ENCODE measurements at regions not wholly inside any gene's neighbourhood (a gene's known extent, or its start where the extent isn't known, plus 50 kb on each side); places are given as distances from the start of the nearest gene placed in this dataset.
"Not testable (repeated sequence)": the region's sequence is repeated elsewhere in the genome, so short reads cannot be mapped to it uniquely, and the experiment has no call there.

DNA sequence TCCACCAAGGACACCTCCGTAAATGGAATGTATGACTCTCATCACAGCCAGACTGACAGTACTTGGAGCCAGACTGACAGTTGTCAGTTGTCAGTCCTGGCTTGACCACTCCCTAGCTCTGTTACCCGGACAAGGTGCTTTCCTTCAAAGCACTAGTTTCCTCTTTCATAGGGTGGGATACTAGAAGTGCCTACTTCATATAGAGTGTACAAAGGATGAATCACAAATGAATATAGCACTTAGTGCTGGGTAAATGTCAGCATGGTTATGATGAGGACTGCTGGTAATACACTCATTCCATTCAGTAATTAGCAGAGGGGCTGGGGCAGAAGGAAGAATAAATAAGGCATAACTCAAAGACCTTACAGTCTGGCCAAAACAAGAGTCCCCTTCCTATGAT is 91.4 kb downstream of the ARL4C start:
- no peak for DNase-seq

DNA sequence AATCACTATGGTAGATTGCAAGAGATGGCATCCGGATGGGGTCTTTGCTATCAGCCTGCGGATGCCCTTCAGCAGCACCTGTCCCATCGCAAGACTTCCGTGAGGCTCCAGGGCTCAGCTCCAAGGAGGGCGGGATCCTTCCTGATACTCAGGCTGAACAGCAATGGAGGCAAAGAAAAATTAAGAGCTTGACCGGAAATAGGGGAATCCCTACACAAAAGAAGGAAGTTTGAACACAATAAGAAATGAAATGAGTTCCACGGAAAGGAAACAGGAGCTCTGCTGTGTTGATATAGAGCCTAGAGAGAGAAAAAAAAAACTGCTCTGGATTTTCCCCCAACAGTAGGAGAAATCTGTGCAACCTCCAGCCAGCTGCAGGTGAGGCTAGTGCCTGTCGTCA is 91.9 kb downstream of the ARL4C start:
- peak; percentile 31 to 37 for DNase-seq

DNA sequence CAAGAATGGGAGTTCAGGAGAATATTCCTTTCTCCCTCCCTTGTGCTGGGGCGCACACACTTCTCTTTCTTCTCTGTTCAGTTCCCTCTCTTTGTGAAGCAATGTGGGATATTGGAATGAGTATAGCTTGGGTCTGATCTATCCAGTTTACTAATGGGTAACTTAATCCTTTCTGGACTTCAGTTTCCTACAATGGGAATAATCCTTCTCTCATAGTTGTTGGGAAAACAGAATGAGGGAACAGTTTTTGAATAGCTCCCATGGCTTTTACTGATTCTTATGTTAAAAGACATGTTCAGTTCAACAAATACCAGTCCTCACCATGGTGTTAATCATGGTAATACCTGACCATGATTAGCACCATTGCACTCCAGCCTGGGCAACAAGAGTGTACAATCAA is 93.1 kb downstream of the ARL4C start:
- DNase-seq, result no peak

DNA sequence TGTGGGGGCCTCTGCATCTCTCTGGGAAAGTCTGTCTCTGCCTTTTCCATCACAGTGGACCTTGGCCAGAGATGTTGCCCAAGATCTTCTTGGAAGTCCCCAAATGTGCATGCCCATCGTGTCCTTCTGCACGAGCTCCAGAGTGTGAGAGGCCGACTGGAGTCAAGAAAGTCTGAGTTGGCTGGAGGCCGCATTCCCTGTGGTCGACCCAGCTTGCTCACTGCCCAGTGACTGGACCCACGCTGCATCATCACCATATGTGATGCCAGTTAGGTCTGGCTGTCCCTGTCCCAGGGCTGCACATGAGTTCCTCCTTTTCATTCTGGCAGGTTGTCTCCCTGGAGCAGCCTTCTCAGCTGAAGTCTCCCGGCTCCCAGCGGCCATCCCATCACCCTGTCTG is 93.8 kb downstream of the ARL4C start:
- no peak for DNase-seq

DNA sequence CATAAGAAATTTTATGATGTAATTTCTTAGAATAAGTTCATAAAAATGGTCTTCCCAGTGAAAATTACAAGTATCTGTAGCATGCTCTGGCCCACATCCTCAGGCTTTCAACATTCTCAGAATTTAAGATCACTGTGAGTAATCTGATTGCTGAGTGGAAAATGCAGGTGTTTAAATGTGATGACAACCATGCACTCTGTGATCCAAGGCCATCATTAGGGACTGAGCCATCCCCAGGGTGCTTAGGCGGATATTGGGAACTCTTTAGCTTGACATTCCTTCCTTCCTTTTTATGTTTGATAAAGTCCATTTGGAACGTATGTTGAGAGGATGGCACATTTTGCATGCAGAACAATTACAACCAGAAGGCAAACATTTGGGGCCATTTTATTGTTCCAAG is 95.5 kb downstream of the ARL4C start:
- no peak for DNase-seq

DNA sequence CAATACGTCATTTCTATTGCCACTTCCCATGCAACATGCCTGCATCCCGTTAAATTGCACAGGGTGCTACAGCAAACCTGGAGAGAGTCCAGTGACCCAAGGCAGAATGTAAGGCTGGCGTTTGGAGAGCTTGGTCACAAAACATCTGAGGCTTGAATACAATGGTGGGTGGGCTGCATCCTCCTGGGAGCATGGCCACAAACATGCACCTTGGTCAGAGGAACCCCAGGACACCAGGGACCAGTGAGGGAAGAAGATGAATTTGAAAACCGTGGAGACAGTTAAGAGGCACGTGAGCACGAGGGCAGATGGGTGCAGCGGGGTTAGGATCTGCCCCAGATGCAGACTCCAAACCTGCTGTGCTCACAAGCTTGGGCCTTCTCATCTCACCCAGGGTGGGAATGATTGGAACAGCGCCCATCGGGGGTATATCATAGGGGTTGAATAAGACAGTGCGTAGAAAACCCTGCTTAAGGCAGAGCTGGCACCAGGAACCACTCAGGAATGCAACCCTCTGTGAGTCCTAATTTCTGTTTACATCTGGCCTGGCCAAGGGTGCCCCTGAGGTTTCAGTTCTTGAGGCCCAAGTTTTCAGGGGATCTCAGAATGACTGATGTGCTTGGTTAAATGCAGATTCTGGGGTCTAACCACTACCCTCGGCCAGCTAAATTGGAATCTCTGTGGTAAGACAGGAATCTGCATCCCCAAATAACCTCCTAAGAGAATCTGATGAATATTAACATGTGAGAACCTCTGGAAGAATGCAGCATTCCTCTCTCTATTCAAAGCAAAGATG is 97.2 kb downstream of the ARL4C start:
- DNase-seq, result no peak

DNA sequence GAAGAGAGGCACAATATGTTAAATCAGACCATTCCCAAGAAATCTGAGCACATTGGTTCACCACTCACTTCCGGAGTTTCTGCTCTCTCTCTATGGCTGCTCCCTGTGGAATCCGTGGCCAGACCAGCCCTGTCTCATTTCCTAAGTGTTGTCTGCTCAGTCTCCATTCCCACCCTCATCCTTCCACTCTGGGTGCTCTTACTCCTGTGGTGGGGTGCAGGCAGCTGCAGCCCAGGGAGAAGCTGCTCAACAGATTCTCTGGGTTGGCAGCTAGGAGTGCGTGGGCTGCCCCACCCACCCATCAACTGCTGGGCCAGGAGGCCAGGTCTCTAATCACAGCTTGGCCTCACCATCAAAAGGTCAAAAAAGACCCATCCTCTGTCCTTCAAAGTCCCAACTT is 98.3 kb downstream of the ARL4C start:
- no peak for DNase-seq

DNA sequence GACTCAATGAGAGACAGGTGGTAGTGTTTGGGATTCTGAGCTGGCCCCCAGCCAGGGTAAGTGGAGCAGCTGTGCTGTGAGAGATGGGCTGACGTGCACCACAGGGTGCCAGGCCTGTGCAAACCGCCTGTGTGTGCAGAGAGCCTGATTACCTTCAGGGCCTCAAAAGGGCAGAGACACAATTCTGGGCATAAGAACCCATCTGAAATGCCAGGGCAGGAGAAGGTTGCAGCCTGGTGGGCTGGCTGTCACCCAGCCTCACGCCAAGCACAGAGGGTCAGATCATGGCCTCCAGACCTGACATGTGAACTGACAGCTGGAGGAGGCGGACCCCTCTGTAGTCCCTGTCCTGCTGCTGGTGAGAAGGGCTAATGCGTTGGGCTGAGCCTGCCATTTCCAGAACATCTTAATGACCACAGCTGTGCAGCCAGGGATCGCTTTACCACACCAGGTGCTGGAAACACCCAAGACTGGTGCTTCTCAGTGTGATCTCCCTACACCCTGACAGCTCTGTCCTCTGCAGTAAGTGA is 100.9 kb downstream of the ARL4C start:
- no peak for DNase-seq

DNA sequence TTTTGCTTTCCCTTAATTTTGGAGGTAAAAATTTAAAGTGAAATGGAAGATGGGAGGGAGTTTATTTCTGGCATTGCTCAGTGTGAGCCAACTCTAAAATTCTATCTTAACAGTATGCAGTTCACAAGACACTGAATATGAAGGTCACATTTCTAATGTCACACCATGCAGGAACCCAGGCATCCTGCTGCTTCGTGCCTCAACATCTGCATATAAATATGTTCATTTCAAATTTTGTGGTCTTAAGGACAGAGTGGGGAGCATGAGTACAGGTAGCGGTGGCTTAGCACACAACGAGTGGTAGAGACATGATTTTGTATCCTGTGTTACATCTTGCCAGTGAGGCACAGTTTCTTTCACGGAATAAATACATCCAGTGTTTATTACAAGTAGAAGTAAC is 102.4 kb downstream of the ARL4C start:
- no peak for DNase-seq

DNA sequence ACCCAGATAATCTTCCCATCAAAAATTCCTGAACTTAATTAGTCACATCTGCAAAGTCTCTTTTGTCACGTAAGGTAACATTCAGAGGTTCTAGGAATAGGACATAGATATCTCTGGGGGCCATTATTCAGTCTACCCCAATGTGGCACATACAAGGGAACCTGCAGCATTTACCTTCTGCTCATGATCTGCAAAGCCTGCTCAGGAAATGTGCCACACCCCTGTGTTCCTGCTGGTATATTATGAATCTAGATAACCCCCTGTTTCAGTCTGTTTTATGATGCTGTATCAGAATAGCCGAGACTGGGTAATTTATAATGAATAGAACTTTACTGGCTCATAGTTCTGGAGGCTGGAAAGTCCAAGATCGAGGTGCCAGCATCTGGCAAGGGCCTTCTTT is 103.5 kb downstream of the ARL4C start:
- no peak for DNase-seq

DNA sequence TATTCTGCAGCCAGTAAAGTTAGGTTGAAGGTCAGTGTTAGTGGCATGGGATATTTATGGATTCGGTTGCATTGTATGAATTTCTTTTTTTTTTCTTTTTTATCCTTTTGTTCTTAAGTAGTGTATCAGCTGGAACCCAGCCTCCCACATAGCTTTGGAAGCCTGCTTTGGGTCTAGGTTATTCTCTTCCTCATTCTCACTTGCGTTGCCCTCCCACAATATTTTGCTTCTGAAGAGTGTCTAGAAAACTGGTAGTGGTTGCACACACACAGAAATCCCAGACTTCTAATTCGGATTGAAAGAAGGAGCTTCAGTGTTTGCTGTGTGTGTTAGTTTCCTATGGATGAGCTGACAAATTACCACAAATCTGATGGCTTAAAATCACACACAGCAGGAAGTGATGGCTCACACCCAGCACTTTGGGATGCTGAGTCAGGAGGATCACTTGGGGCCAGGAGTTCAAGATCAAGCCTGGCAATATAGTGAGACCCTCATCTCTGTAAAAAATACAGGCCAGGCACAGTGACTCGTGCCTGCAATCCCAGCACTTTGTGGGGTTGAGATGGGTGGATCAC is 104.8 kb downstream of the ARL4C start:
- peak; percentile 14 to 35 for DNase-seq

DNA sequence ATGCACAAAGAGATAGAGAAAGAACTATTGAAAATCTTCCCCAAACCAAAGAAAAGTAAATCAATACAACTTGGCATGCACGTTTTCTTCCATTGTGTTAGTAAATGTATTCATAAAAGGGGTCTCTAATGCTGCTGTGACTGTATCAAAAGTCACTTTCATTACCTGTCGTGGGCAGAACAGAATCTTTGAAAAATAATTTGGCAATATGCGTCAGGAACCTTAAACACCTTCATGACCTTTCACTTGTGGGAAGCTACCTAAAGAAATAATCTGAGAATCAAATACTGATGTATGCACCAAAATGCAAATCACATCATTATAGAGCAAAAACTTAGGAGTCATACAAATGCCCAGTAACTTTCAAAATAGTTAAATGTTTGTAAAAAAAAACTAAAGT is 105.3 kb downstream of the ARL4C start:
- no peak for DNase-seq

DNA sequence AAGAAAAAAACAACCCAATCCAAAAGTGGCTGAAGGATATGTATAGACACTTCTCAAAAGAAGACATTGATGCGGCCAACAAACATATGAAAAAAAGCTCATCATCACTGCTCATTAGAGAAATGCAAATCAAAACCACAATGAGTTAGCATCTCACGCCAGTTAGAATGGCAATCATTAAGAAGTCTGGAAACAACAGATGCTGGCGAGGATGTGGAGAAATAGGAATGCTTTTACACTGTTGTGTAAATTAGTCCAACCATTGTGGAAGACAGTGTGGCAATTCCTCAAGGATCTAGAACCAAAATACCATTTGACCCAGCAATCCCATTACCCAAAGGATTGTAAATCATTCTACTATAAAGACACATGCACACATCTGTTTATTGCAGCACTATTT is 107.2 kb downstream of the ARL4C start:
- not testable (repeated sequence) for DNase-seq

DNA sequence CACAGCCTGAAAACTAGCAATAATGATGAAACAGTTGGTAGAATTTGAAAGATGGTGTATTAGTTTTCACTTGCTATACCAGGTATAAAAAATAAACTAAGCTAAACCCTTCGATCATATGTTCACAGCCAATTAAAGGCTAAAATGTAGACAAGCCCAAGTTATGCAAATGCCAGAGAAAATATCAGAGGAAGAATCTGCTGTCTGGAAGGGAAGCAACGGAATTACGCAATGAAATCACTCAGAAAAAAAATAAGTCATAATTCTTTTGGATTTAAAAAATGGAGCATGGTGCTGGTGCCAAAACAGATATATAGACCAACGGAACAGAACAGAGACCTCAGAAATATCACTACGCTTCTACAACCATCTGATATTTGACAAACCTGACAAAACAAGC is 108.3 kb downstream of the ARL4C start:
- peak in 1 of 2 donors; percentile 17 for DNase-seq

DNA sequence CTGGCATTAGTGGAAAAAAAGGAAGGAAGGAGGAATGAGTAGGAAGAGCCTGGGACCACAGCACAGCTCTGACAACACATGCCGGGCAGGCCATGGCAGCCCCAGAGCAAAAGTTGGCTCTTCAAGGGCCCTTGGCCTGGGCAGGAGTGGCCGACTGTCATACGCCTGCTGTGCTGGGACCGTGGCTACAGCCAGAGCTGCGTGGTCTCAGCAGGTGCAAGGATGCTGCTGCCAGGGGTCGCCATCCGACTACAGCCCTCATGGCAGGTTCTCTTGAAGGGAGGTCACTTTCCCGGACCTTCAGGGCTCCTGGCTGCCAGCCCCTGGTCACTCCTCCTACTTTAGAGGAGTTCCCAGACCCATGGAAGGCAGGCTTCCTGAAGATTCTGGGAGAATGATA is 109.9 kb downstream of the ARL4C start:
- DNase-seq, result no peak

DNA sequence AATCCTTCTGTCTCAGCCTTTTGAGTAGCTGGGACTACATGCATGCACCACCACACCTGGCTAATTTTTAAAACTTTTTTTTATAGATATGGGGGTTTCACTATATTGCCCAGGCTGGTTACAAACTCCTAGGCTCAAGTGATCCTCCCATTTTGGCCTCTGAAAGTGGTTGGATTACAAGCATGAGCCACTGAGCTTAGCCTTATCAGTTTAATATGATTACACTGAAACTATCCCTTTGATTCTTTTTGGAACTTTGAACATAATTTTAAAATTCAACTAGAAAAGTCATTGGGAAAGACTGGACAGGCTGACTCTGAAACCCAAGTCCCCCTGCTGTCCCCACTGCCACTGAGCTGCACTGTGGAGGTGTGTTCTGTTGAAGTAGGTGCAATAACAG is 114.8 kb downstream of the ARL4C start:
- DNase-seq, result no peak

DNA sequence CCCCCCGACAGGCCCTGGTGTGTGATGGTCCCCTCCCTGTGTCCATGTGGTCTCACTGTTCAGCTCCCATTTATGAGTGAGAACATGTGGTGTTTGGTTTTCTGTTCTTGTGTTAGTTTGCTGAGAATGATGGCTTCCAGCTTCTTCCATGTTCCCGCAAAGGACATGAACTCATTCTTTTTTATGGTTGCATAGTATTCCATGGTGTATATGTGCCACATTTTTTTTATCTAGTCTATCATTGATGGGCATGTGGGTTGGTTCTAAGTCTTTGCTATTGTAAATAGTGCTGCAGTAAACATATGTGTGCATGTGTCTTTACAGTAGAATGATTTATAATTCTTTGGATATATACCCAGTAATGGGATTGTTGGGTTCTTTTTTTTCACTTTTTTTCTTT is 117.9 kb downstream of the ARL4C start:
- DNase-seq, result not testable (repeated sequence)

DNA sequence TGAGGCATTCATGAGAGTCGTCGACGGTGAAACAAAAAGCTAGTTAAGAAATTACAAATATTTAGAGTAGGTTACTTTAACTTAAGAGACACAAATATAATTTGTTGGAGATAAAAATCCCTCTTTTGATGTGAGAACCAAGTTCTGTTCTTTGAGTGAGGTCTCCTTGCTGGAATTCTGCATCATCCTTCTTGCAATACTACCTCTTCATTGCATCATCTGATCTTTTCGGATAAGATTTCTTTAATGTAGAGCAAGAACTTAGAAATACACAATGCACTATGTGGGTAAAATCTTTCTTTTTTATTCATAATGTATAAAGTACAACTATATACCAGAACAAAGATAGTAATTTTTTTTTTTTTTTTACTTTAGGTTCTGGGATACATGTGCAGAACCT is 118.4 kb downstream of the ARL4C start:
- DNase-seq, result no peak

DNA sequence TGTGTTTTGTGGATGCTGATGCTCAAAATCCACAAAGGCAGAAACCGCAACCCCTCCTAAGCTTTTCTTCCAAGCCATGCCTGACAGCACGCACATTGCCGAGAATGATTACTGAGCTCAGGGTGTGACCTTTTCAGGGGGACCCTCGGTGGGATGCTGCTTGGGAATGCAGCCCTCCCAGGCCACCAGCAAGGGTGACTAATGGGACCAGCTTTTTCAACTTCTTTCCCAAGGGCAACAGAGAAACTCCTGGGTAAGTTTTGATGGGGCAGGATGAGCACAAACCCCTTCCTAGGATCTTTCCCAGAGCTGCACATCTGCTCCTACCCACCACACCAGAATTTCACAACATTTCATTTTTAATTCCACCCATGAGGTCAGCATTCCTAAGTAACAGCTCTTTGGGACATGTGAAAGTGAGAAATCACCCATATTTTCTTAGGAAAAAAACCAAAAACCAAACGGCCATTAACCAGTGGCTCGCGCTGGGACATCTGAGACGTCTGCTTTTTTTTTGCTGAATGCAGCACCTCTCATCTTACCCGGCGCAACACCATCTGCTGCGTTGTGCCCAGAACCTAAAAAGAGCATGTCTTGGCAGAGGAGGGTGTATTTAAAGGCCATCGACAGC is 119.0 kb downstream of the ARL4C start:
- DNase-seq, result no peak

DNA sequence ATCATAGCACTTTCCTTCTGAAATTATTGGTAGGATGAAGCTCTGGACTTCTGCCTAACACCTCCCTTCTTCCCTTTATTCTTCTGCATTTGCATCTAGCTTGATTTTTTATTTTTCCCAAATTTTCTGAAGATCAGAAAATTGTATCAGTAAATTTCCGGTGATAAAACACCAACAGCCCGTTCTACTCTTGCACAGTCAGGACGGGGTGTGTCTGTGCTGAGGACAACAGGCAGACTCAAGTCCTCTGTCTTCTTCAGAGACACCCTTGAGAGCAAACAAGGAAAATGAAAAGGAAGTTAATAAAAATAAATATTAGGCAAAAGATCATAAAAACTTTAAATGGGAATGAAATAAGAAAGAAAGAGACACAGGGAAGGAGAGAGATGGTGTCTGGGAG is 120.7 kb downstream of the ARL4C start:
- DNase-seq, result no peak

DNA sequence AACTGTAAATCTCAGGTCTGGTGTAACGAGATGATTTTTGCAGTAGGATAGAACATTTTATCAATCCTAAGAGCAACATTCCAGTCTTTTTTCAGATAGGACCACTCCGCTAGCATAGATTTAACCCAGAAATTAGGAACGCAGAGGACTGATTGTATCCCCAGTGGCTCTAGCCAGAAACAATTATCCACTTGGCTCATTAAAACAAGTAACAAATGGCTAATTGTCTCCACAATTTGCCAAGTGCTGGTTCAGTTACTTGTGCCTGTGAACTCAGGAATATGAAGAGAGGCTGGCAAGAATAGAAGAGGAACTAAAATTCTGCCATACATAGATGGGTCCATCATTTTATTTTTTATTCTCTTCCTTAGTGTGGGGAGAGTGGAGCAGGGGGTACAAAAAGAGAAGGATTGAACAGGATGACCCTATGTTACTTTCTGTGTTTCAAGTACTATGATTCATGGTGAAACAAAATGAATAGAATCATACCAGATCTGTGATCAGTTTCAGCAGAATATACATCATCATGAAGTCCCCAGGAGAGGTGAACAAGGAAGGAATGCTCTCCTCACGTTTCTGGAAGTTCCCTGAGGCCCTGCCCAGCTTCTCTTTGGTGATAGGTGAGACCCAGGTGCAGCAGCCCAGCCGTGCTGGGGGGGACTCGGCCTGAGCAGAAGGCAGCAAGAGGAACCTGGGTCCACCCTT is 121.6 kb downstream of the ARL4C start:
- no peak for DNase-seq

DNA sequence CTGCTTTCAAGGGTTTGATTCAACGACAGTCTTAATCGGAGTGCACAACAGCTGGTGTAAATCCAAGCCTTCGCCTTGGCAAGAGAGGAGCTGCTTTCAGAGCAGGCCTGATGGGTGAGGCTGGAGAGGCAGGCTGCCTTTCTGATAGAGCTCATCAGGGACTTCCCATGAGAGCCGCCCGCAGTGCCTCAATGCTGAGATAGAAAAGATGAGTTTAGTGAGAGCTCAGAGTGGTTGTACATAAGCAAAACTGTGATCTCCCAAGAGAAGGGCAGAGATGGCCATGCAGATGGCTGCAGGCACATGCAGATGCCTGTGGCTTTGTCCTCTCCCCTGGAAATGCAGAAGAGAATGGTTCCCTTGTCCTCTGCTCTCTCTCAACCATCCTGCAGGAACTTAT is 122.1 kb downstream of the ARL4C start:
- no peak for DNase-seq

DNA sequence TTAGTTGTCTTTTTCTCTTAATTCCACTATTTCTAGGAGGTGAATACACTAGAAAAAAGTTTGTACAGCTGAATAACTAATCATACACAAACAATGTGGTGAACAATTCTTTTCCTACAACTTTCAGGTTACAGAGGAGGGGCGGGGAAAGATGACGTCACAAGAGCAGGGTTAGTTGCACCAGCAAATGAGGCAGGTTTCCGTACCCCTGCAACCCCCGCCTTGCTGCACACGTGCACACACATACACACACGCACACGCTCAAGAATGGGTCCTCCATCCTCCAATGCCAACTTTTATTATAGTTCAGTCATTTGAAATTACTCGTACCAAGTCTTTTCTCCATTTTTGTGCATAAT is 122.8 kb downstream of the ARL4C start:
- DNase-seq, result no peak

Measured in inflammatory macrophage treated with lipopolysaccharide for 1 hour (primary cell).